ENCODE measurements at regions not wholly inside any gene's neighbourhood (a gene's known extent, or its start where the extent isn't known, plus 50 kb on each side); places are given as distances from the start of the nearest gene placed in this dataset.

GRCh38 chr15:38696109-38696727 is 131.6 kb upstream of the RASGRP1 start:
- peak; percentile 69 for DNase-seq (ENCODE audit: low read depth)

DNA sequence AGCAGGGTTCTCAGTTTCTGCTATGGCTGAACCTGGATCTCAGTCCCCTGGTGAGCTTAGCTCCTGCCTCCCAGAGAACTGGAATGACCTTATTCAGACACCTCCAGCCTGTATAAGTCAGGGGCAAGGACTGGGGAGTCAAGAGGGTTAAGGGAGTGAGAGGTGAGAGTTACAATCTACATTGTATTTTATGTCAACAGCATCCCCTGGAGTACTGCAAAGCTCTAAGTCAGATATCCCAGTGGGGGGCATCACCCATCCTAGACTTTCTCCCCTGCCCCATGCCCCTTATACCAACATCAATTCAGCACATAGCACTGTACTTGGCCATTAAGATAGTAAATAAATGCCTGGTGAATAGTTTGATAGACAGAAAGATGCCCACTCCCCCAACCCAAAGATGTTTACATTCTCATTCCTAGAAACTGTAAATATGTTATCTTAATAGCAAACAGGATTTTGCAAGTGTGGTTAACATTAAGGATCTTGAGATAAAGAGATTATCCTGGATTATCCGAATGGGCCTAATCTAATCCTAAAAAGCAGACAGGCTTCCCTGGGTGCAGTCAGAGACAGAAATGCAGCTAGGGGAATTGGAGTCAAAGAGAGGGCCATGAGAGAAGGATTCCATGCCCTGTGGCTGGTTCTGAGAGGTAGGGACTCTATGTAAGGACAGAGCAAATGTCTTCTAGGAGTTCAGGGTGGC is 132.3 kb upstream of the RASGRP1 start:
- no peak for DNase-seq (ENCODE audit: low read depth)

DNA sequence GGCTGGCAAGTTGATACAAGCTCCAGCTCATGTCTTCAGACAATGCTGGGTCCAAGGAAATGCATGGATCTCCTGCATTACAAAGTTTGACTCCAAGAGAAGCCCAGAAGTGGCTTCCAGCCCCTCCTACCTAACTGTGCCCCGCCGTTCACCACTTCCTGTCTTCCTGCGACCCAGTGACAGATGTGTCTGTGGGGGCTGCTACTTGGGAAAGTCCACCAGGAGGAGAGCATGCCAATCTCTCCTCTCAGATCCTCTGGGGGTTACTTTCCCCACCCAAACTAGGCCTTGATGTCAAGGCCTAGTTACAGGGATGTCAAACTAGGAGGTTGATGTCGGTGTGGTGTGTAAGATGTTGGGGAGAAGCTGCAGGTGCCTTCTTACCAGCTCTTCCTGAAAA is 133.6 kb upstream of the RASGRP1 start:
- peak; percentile 44 for DNase-seq (ENCODE audit: low read depth)

DNA sequence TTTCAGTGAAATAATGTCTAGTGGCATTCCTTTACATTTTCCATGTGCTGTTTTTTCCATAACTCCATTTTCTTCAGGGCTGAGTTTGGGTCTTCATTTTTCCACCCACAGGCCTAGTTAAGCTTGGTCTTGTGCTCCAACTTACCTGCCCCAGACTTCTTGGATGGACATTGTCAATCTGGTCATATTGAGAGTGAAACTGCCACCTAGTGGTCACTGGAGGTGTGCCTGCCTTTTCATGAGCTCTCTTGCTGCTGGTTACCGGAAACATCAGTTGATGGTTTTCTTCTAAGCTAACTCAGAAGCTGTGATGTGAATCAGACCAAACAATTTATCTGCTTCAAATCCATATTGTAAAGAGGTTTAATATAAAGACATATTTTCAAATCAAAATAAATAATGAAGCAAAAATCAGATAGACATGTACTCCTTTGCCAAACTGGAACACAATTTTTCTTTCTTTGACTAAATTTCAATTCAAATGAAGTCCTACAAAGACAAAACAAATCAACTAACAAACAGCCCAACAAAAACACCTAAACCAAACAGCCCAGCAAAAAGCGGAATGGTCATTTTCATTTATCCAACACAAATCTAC is 135.1 kb upstream of the RASGRP1 start:
- DNase-seq (ENCODE audit: low read depth): peak; percentile 41

DNA sequence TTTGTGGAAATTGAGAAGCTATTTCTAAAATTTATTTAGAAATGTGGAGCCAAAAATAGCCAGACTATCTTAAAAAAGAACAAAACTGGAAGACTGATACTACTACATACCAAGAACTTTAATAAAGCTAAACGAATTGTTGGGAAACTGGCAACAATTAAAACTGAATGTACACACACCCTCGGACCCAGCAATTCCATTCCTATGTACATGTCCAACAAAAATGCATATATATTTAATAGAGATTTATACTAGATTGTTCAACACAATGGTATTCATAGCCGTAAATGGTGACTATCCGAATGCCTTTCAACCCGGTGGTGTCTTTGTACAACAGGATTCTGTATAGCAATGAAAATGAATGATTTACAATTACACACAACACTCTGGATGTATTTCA is 136.5 kb upstream of the RASGRP1 start:
- DNase-seq (ENCODE audit: low read depth): no peak

DNA sequence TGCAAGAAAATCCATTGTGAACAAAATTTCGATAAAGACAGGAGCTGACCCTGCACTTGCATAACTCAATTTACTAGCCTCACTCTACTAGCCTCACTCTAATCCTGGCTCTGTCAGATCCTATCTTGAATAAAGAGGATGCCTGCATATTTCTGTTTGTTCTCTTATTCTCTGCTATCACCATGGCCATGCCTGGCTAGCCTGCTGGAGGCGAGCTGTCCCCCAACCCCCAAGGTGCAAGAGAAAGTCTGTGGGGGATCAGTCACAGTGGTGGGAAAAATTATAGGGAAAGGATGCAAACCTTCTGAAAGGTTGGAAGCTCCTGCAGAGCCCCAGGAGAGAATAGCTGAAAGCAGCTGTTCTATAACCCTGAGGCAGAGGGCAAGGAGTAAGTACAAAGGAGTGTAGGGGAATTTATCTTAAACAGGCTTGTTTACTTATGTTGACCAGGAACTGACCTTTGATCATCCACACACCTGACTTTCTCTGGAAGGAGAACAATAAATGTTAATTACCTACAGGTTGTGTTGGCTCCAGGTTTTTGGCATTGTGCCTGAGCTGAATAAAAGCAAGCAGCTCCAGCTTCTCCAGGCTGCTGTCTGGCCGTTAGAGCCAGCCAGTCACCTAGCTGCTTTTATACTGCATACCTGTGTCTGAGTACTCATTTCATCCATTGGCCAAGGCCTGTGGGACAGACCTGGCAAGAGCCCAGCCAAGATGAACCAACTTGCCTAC is 137.7 kb upstream of the RASGRP1 start:
- no peak for DNase-seq (ENCODE audit: low read depth)

DNA sequence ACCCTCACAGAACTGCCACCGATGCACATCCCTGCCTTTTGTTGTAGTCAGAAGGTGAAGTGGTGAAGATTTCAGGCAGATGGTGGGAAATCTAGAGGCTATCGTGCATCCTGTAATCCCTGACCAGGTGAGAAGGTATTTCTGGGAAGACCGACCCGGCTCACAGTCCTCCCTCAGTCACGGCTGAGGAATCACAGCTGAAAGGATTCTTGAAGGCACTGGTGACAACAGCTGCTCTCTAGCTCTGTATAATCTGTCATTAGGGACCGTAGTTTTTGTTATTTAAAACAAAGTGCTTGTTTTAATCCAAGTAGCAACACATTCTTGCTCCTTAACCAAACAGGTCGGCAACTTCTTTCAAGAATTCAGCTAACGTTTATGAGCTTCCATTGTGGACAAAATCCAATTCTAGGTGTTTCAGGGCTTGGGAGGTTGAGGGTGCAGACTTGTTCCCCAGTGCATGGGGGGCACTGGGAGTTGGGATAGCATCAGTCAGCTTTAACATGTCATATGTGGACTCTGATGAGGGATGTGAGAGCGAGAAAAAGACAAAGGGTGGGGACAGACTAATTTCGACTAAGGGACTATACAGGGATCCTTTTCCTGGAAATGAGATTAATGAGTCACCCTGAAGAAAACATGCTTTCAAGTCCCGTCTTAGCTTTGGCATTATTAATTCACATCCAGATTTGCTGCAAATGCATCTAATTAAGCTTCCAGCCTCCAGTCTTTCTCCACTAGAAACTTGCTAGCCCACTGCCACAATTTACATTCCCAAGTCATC is 141.0 kb upstream of the RASGRP1 start:
- no peak for DNase-seq (ENCODE audit: low read depth)

DNA sequence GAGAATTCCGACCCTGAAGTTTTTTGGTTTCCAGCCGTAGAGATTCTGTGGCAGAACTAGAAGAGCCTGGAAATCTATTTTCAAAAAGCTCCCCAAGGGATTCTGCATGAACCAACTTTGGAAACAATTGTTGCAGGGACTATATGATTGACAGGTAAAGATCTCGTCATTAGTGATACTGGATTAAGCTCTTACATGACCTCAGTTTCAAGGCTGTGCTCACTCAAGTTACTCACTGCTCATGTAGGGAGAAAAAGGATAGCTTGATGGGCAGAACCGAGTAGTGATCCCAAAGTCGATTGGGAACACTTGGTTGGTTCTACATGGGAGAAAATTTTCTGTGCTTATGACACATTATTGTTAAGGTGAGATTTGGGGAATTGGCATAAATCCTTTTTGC is 142.3 kb upstream of the RASGRP1 start:
- no peak for DNase-seq (ENCODE audit: low read depth)

GRCh38 chr15:38707802-38708671 is 143.4 kb upstream of the RASGRP1 start:
- DNase-seq (ENCODE audit: low read depth): no peak

DNA sequence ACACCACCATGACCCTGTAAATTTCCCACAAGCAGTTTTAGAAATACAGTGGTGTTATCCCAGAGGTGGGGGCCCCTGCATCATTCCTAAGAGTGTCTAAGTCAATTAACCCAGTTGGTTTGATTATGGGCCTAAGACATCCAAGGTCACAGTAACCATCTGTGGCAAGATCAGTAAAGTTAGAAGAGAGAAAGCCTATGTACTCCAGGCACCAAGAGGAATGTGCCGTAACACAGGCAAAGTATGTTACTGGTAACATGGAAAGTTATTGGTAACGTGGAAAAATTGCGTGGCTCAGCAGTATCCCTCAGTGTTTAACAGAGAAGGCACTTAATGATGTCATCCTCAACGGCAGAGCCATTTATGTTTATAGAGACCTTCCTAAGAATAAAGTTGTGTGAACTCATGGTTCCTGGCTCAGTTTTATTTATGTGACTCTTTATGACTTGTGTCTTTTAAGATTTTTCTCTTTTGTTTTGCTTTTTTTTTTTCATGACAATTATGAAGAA is 144.1 kb upstream of the RASGRP1 start:
- DNase-seq (ENCODE audit: low read depth): no peak

DNA sequence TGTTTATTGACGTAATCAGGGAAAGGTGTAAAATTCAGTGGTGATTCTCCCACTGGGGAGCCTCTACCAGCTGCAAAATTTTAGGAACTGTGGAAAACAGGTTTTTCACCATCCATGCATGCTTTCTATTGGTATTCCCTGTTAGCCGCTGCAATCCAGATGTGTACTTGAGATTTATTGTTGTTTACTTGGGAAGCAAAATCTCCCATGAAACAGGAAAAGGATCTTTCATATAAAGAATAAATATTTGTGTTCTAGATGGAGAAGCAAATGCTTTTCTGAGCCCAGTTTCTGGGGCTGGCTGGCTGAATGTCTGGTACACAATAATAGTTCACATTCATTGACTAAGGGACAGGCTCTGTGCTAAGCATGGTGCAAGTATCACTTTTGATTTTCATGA is 144.6 kb upstream of the RASGRP1 start:
- no peak for DNase-seq (ENCODE audit: low read depth)

GRCh38 chr15:38714309-38715072 is 149.9 kb upstream of the RASGRP1 start:
- DNase-seq (ENCODE audit: low read depth): no peak

- no peak for DNase-seq (ENCODE audit: low read depth)
These were observed 156.4 kb upstream of the RASGRP1 start for GRCh38 chr15:38720893-38721567.

DNA sequence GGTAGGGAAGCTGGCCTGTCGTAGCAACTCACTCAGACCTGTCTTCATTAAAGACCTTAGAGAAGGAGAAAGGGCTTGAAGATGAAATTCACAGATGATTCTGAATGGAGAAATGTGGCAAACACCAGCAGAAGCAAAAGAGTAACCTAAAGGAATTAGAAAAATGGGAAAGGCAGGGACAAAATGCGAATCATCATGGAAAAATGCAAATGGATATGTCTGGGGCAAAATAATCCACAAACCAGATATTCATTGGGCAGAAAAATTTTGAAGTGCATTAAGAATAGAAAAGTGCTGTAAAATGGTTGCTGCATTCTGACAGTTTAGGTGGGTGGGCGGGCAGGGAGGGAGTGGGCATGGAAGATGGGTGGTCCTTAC is 156.9 kb upstream of the RASGRP1 start:
- DNase-seq (ENCODE audit: low read depth): no peak

GRCh38 chr15:38722236-38722635 is 157.6 kb upstream of the RASGRP1 start:
- DNase-seq (ENCODE audit: low read depth): no peak

DNA sequence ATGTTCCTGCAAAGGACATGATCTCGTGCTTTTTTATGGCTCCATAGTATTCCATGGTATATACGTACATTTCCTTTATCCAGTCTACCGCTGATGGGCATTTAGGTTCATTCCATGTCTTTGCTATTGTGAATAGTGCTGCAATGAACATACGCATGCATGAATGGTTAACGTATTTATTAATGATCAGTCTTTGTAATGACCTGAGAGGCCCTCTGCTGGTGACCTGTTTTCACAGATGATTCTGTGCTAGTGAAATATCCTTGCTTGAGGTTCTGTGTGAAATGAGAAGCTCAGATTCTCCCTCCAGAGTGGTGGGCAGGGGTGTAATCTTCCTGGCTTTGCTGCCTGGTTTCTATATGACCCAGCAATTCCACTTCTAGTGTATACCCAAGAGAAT is 160.2 kb upstream of the RASGRP1 start:
- DNase-seq (ENCODE audit: low read depth): no peak

DNA sequence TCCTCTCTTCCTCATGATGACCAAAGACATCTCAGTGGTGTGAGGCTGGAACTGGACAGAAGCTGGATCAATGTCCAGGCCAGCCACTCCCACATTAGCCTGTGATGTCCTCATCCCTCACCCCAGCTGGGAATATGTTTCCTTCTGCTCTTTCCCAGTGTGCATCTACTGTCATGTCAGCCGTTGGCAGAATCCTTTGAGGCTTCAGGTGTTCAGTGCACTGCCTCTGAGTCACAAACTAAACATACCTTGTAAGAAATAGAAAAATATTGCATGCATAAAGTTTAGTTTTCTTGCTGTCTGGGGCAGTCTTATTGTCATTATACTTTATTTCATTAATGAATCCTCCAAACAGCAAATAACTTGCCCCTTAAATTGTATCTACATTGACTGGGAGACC is 161.6 kb upstream of the RASGRP1 start:
- DNase-seq (ENCODE audit: low read depth): no peak

DNA sequence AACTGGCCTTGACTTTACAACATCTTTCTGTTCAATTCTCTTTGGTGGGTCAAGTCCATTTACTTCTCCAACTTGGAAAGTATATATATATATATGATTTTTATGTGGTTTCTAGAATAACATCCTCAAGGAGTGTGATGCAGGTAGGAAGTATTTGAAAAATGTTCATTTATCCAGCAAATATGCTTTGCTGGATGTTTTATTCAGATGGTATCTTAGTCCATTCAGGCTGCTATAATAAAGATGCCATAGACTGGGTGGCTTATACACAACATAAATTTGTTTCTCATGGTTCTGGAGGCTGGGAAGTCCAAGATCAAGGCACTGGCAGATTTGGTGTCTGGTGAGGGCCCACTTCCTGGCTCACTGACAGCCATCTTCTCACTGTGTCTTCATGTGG is 168.7 kb upstream of the RASGRP1 start:
- no peak for DNase-seq (ENCODE audit: low read depth)

- DNase-seq (ENCODE audit: low read depth): no peak
These were observed 175.6 kb upstream of the RASGRP1 start for GRCh38 chr15:38740206-38740605.

GRCh38 chr15:38743147-38743546 is 178.5 kb upstream of the RASGRP1 start:
- DNase-seq (ENCODE audit: low read depth): no peak
